LNCAP (cell line): ENCODE measurements at regions not wholly inside any gene's neighbourhood (a gene's known extent, or its start where the extent isn't known, plus 50 kb on each side); places are given as distances from the start of the nearest gene placed in this dataset.
A peak's percentile ranks its signal among the peaks of the same experiment; 100 is the strongest.

Source experiments
- CTCF ChIP-seq: fragments of 450-650 bp; IDR thresholded peaks from 2 replicates; pipeline ENCODE4 v1.5.1; 2017; ENCODE audit warnings: mild to moderate bottlenecking

GRCh38 chrX:117094149-117094548 lies 631.4 kb upstream of the CT83 start:
- no peak for TF ChIP-seq CTCF

- no peak for TF ChIP-seq CTCF
These were observed 630.5 kb upstream of the CT83 start for GRCh38 chrX:117093319-117093718.

GRCh38 chrX:117092641-117093040 lies 629.9 kb upstream of the CT83 start:
- no peak for TF ChIP-seq CTCF

GRCh38 chrX:117063224-117063623 lies 600.4 kb upstream of the CT83 start:
- no peak for TF ChIP-seq CTCF

GRCh38 chrX:117059848-117060247 lies 597.1 kb upstream of the CT83 start:
- no peak for TF ChIP-seq CTCF

- TF ChIP-seq CTCF = no peak
These were observed 590.5 kb upstream of the CT83 start for GRCh38 chrX:117053260-117053659.

- peak; percentile 43; the same call in 1 of the 2 replicates for TF ChIP-seq CTCF
These were observed 576.2 kb upstream of the CT83 start for GRCh38 chrX:117038918-117039440.

- TF ChIP-seq CTCF = no peak
These were observed 547.5 kb upstream of the CT83 start for GRCh38 chrX:117010243-117010642.
